ENCODE measurements at regions not wholly inside any gene's neighbourhood (a gene's known extent, or its start where the extent isn't known, plus 50 kb on each side); places are given as distances from the start of the nearest gene placed in this dataset.

GRCh38 chr1:239617259-239617658 lies 230.9 kb downstream of the CHRM3 start:
- TF ChIP-seq, protein P1, sequence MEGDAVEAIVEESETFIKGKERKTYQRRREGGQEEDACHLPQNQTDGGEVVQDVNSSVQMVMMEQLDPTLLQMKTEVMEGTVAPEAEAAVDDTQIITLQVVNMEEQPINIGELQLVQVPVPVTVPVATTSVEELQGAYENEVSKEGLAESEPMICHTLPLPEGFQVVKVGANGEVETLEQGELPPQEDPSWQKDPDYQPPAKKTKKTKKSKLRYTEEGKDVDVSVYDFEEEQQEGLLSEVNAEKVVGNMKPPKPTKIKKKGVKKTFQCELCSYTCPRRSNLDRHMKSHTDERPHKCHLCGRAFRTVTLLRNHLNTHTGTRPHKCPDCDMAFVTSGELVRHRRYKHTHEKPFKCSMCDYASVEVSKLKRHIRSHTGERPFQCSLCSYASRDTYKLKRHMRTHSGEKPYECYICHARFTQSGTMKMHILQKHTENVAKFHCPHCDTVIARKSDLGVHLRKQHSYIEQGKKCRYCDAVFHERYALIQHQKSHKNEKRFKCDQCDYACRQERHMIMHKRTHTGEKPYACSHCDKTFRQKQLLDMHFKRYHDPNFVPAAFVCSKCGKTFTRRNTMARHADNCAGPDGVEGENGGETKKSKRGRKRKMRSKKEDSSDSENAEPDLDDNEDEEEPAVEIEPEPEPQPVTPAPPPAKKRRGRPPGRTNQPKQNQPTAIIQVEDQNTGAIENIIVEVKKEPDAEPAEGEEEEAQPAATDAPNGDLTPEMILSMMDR (IDR thresholded peaks at IDR 0.05; ENCODE audit: low read depth, low read length, missing control alignments), result no peak
- DNase-seq (ENCODE audit: extremely low read depth, low read depth), result no peak
- H3K4me3 ChIP-seq (replicated peaks; ENCODE audit: low read depth, low read length), result no peak overlapping the region

- H3K4me3 ChIP-seq (replicated peaks; ENCODE audit: low read depth, low read length), result no peak overlapping the region
- TF ChIP-seq, protein P1 (IDR thresholded peaks at IDR 0.05; ENCODE audit: low read depth, low read length, missing control alignments), result no peak
- no peak for DNase-seq (ENCODE audit: extremely low read depth, low read depth)
These were observed 231.4 kb downstream of the CHRM3 start for GRCh38 chr1:239617731-239618130.

DNA sequence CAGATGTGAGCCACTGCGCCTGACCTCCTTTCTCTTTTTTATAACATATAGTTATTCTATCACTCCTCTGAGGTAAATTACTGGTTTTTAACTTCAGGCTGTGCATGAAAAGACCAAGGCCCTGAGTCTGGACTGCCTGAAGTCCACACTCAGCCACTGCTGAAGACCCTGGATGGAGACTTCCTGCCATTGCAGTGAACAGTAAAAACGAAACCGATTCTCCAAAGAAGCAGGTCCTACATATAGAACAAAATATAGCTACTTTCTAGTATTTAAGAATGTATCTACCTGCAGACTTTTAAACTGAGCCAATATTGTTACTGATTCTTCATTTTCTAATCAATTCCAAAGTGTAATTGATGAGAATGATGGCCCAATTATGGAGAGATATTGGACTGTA lies 232.8 kb downstream of the CHRM3 start:
- no peak overlapping the region for H3K4me3 ChIP-seq (replicated peaks; ENCODE audit: low read depth, low read length)
- TF ChIP-seq, protein P1 (IDR thresholded peaks at IDR 0.05; ENCODE audit: low read depth, low read length, missing control alignments), result no peak

DNA sequence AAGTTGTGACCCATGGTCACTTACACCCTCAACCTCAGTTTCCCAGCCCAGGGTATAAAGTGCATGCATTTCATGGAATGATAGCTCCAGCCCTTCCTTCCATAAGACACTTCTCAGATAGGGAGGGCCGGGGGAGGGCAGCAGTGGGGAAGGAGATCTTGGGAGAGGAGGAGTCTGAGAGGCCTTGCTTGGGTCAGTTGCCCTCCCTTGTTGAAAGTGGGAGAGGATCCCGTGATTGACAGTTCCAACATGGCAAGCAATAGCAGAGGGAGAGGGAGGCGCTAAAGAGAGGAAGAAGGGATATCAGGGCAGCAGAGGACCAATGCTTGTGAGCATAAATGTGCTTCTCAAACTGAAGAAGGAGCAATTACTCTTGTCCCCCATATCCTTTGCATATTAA lies 244.4 kb downstream of the CHRM3 start:
- DNase-seq (ENCODE audit: extremely low read depth, low read depth), result no peak
- no peak overlapping the region for H3K4me3 ChIP-seq (replicated peaks; ENCODE audit: low read depth, low read length)
- TF ChIP-seq, protein P1 (IDR thresholded peaks at IDR 0.05; ENCODE audit: low read depth, low read length, missing control alignments), result no peak

More for the DNA sequence above, 232.8 kb downstream of the CHRM3 start:
- no peak for DNase-seq (ENCODE audit: extremely low read depth, low read depth)

DNA sequence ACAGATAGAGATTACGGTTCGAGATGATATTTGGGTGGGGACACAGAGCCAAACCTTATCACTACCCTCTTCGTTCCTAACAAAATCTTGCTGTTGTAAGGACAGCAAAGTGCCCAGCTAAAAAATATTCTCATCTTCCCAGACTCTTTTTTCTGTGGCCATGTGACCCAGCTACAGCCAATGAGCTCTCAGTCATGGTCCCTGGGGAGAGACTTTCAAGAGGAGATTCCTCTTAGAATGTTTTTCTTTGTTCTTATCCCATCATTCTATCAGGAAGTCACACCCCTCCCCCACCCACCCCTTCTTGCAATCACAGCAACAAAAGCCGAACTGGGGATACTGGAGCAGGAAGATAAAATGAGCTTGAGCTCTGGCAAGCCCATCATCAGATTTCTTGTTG lies 247.1 kb downstream of the CHRM3 start:
- H3K4me3 ChIP-seq (replicated peaks; ENCODE audit: low read depth, low read length), result no peak overlapping the region
- DNase-seq (ENCODE audit: extremely low read depth, low read depth), result no peak
- TF ChIP-seq, protein P1 (IDR thresholded peaks at IDR 0.05; ENCODE audit: low read depth, low read length, missing control alignments), result no peak

DNA sequence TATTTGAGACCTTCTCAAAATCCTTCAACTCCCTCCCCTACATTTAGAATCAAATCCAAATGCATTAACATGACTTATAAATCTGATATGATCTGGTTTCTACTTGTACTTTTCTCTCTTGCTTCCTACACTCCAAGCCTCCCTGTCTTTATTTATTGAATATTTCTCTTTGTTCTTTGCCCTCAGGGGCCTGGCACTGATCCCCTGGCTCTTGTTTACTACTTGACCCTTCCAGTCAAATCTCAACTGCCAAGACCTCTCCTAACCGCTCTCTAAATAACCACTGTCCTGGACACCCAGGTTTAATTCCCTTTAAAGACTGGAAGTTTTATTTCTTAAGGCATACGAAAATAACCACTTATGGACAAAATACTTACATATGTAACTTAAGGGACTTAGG lies 248.9 kb downstream of the CHRM3 start:
- DNase-seq (ENCODE audit: extremely low read depth, low read depth), result no peak
- no peak overlapping the region for H3K4me3 ChIP-seq (replicated peaks; ENCODE audit: low read depth, low read length)
- TF ChIP-seq, protein P1 (IDR thresholded peaks at IDR 0.05; ENCODE audit: low read depth, low read length, missing control alignments), result no peak

- TF ChIP-seq, protein P1 (IDR thresholded peaks at IDR 0.05; ENCODE audit: low read depth, low read length, missing control alignments), result no peak
- no peak for DNase-seq (ENCODE audit: extremely low read depth, low read depth)
- no peak overlapping the region for H3K4me3 ChIP-seq (replicated peaks; ENCODE audit: low read depth, low read length)
These were observed 250.0 kb downstream of the CHRM3 start for GRCh38 chr1:239636347-239636746.

Measured in HFF-Myc (cell line).